COLO668 (cell line): ENCODE measurements at regions not wholly inside any gene's neighbourhood (a gene's known extent, or its start where the extent isn't known, plus 50 kb on each side); places are given as distances from the start of the nearest gene placed in this dataset.

ENCODE experiments used
- DNase-seq: peaks from one replicate; lab custom pipeline; 2025; ENCODE audit not compliant: unreplicated experiment; lab: John Stamatoyannopoulos, UW

GRCh38 chr2:107362993-107363392, 463.7 kb upstream of the RGPD4 start:
- no peak for DNase-seq

- DNase-seq = no peak
Measured at GRCh38 chr2:107363806-107364205, 462.9 kb upstream of the RGPD4 start.

GRCh38 chr2:107364361-107364950, 462.2 kb upstream of the RGPD4 start:
- DNase-seq = no peak

- no peak for DNase-seq
Measured at GRCh38 chr2:107374249-107374648, 452.4 kb upstream of the RGPD4 start.

- no peak for DNase-seq
Measured at GRCh38 chr2:107376909-107377308, 449.8 kb upstream of the RGPD4 start.

- DNase-seq = no peak
Measured at GRCh38 chr2:107380912-107381311, 445.8 kb upstream of the RGPD4 start.

GRCh38 chr2:107383691-107384090, 443.0 kb upstream of the RGPD4 start:
- no peak for DNase-seq

- DNase-seq = no peak
Measured at GRCh38 chr2:107384422-107384821, 442.3 kb upstream of the RGPD4 start.

GRCh38 chr2:107385921-107386320, 440.8 kb upstream of the RGPD4 start:
- no peak for DNase-seq

GRCh38 chr2:107392241-107392704, 434.4 kb upstream of the RGPD4 start:
- no peak for DNase-seq

GRCh38 chr2:107393516-107393915, 433.2 kb upstream of the RGPD4 start:
- DNase-seq = no peak

GRCh38 chr2:107398683-107399082, 428.0 kb upstream of the RGPD4 start:
- no peak for DNase-seq

- DNase-seq = no peak
Measured at GRCh38 chr2:107402330-107402729, 424.4 kb upstream of the RGPD4 start.

GRCh38 chr2:107405261-107405660, 421.4 kb upstream of the RGPD4 start:
- no peak for DNase-seq

- DNase-seq = no peak
Measured at GRCh38 chr2:107407017-107407416, 419.7 kb upstream of the RGPD4 start.

- no peak for DNase-seq
Measured at GRCh38 chr2:107407974-107408373, 418.7 kb upstream of the RGPD4 start.

- DNase-seq = no peak
Measured at GRCh38 chr2:107411267-107411666, 415.4 kb upstream of the RGPD4 start.

GRCh38 chr2:107412209-107412904, 414.3 kb upstream of the RGPD4 start:
- DNase-seq = no peak

- no peak for DNase-seq
Measured at GRCh38 chr2:107412981-107413380, 413.7 kb upstream of the RGPD4 start.

- DNase-seq = no peak
Measured at GRCh38 chr2:107414376-107414775, 412.3 kb upstream of the RGPD4 start.

GRCh38 chr2:107418708-107419107, 408.0 kb upstream of the RGPD4 start:
- no peak for DNase-seq

- no peak for DNase-seq
Measured at GRCh38 chr2:107419191-107419590, 407.5 kb upstream of the RGPD4 start.

GRCh38 chr2:107428781-107429180, 397.9 kb upstream of the RGPD4 start:
- DNase-seq = no peak
